Astrocyte (in vitro differentiated cells and primary cell): ENCODE measurements at regions not wholly inside any gene's neighbourhood (a gene's known extent, or its start where the extent isn't known, plus 50 kb on each side); places are given as distances from the start of the nearest gene placed in this dataset.
A peak's percentile ranks its signal among the peaks of the same experiment; 100 is the strongest.

Source experiments
- DNase-seq: peaks from one replicate; pipeline ENCODE4 v3.0.0-alpha.2; 2010; ENCODE audit warnings: low read depth
- FAIRE-seq: peaks from 2 replicates; lab custom pipeline; 2011; peaks lifted over from hg19 to GRCh38; lab: Jason Lieb, UNC
- H2AFZ ChIP-seq: 2 replicates; pipeline ENCODE4 v1.6.0; 2012; ENCODE audit warnings: low read depth, low read length, inconsistent platforms
- H3K27ac ChIP-seq: 2 replicates; pipeline ENCODE4 v1.5.1; 2011; ENCODE audit warnings: low read depth, low read length, inconsistent platforms
- H3K27me3 ChIP-seq: 2 replicates; pipeline ENCODE4 v1.6.0; 2011; ENCODE audit warnings: low read length, inconsistent platforms; ENCODE audit not compliant: insufficient read depth
- H3K36me3 ChIP-seq: 2 replicates; pipeline ENCODE4 v1.5.1; 2011; ENCODE audit warnings: low read length, inconsistent platforms; ENCODE audit not compliant: insufficient read depth
- H3K4me1 ChIP-seq: 2 replicates; pipeline ENCODE4 v1.5.1; 2011; ENCODE audit warnings: low read length, inconsistent platforms; ENCODE audit not compliant: insufficient read depth
- H3K4me2 ChIP-seq: 2 replicates; pipeline ENCODE4 v1.6.0; 2012; ENCODE audit warnings: low read length, inconsistent platforms
- H3K4me3 ChIP-seq: 2 replicates; pipeline ENCODE4 v1.5.1; 2011; ENCODE audit warnings: low read depth, mild to moderate bottlenecking, low read length, inconsistent platforms; ENCODE audit not compliant: insufficient read depth
- H3K79me2 ChIP-seq: 2 replicates; pipeline ENCODE4 v1.6.0; 2012; ENCODE audit warnings: mild to moderate bottlenecking, low read length, inconsistent platforms; ENCODE audit not compliant: insufficient read depth
- H3K9ac ChIP-seq: 2 replicates; pipeline ENCODE4 v1.6.0; 2012; ENCODE audit warnings: mild to moderate bottlenecking, low read length, inconsistent platforms
- H3K9me3 ChIP-seq: 2 replicates; pipeline ENCODE4 v1.5.1; 2012; ENCODE audit warnings: low read depth, mild to moderate bottlenecking, low read length, inconsistent platforms; ENCODE audit not compliant: insufficient read depth
- H4K20me1 ChIP-seq: 2 replicates; pipeline ENCODE4 v1.6.0; 2012; ENCODE audit warnings: low read length, inconsistent platforms; ENCODE audit not compliant: insufficient read depth
- H3K27ac Mint-ChIP-seq: one replicate; pipeline ENCODE4 v1.8.0; 2021; ENCODE audit warnings: mild to moderate bottlenecking, mixed read lengths; ENCODE audit not compliant: unreplicated experiment
- H3K27me3 Mint-ChIP-seq: one replicate; pipeline ENCODE4 v1.8.0; 2021; ENCODE audit warnings: low read depth, mixed read lengths; ENCODE audit not compliant: unreplicated experiment
- H3K36me3 Mint-ChIP-seq: one replicate; pipeline ENCODE4 v1.8.0; 2021; ENCODE audit warnings: low read depth, mixed read lengths; ENCODE audit not compliant: unreplicated experiment
- H3K4me1 Mint-ChIP-seq: one replicate; pipeline ENCODE4 v1.8.0; 2021; ENCODE audit warnings: low read depth, mixed read lengths; ENCODE audit not compliant: unreplicated experiment
- H3K4me3 Mint-ChIP-seq: one replicate; pipeline ENCODE4 v1.8.0; 2021; ENCODE audit warnings: mild to moderate bottlenecking, moderate library complexity, mixed read lengths; ENCODE audit not compliant: unreplicated experiment
- H3K9me3 Mint-ChIP-seq: one replicate; pipeline ENCODE4 v1.8.0; 2021; ENCODE audit warnings: mild to moderate bottlenecking, mixed read lengths; ENCODE audit not compliant: unreplicated experiment
- EZH2 ChIP-seq: IDR thresholded peaks from 2 replicates; pipeline ENCODE4 v1.6.1; 2012; ENCODE audit warnings: mild to moderate bottlenecking, low read length, inconsistent platforms; ENCODE audit not compliant: insufficient read depth
- TF ChIP-seq, protein P1 (sequence below): IDR thresholded peaks from 2 replicates; pipeline ENCODE4 v1.5.1; 2011; ENCODE audit warnings: low read depth, mild to moderate bottlenecking, inconsistent platforms, low read length, moderate library complexity; ENCODE audit not compliant: insufficient read depth

- FAIRE-seq: peak; percentile 64
- H3K4me1 Mint-ChIP-seq: no peaks in the 10 kb centered on the region
Measured at GRCh38 chr5:125256296-125256695, 509.9 kb upstream of the ZNF608 start.

GRCh38 chr5:125257057-125257972, 510.9 kb upstream of the ZNF608 start:
- Histone ChIP-seq H3K36me3 (no peaks in the 10 kb centered on the region), H3K79me2 (no peaks in the 10 kb centered on the region), H3K4me3 (no peak overlapping the region), H3K27ac (no peak overlapping the region), H3K9ac (no peak overlapping the region), H3K27me3 (no peaks in the 10 kb centered on the region), H3K4me2 (no peak overlapping the region), H3K4me1 (no peaks in the 10 kb centered on the region), H3K9me3 (peaks cover 5% of the 10 kb centered on the region), H2AFZ (no peak overlapping the region), H4K20me1 (no peaks in the 10 kb centered on the region)
- peak; percentile 18 for DNase-seq
- Mint-ChIP-seq H3K36me3 (peaks cover 3% of the 10 kb centered on the region), H3K27ac (peak overlapping the region; percentile 55), H3K9me3 (peaks cover 12% of the 10 kb centered on the region), H3K4me1 (peaks cover 2% of the 10 kb centered on the region), H3K4me3 (no peak overlapping the region), H3K27me3 (no peaks in the 10 kb centered on the region)
- no peak for FAIRE-seq
- TF ChIP-seq EZH2: no peak
- TF ChIP-seq, protein P1, sequence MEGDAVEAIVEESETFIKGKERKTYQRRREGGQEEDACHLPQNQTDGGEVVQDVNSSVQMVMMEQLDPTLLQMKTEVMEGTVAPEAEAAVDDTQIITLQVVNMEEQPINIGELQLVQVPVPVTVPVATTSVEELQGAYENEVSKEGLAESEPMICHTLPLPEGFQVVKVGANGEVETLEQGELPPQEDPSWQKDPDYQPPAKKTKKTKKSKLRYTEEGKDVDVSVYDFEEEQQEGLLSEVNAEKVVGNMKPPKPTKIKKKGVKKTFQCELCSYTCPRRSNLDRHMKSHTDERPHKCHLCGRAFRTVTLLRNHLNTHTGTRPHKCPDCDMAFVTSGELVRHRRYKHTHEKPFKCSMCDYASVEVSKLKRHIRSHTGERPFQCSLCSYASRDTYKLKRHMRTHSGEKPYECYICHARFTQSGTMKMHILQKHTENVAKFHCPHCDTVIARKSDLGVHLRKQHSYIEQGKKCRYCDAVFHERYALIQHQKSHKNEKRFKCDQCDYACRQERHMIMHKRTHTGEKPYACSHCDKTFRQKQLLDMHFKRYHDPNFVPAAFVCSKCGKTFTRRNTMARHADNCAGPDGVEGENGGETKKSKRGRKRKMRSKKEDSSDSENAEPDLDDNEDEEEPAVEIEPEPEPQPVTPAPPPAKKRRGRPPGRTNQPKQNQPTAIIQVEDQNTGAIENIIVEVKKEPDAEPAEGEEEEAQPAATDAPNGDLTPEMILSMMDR: no peak

More at GRCh38 chr5:125256296-125256695, 509.9 kb upstream of the ZNF608 start:
- Mint-ChIP-seq H3K27me3 (no peaks in the 10 kb centered on the region), H3K9me3 (peaks cover 12% of the 10 kb centered on the region), H3K4me3 (no peak overlapping the region), H3K36me3 (peaks cover 3% of the 10 kb centered on the region), H3K27ac (no peak overlapping the region)
- H4K20me1 ChIP-seq: no peaks in the 10 kb centered on the region
- H3K4me3 ChIP-seq: no peak overlapping the region
- no peak overlapping the region for H2AFZ ChIP-seq
- no peak for DNase-seq
- no peaks in the 10 kb centered on the region for H3K27me3 ChIP-seq
- no peak overlapping the region for H3K9ac ChIP-seq
- H3K4me2 ChIP-seq: no peak overlapping the region
- H3K36me3 ChIP-seq: no peaks in the 10 kb centered on the region
- TF ChIP-seq, protein P1: no peak
- no peak for TF ChIP-seq EZH2
- peaks cover 5% of the 10 kb centered on the region for H3K9me3 ChIP-seq
- H3K4me1 ChIP-seq: no peaks in the 10 kb centered on the region
- no peaks in the 10 kb centered on the region for H3K79me2 ChIP-seq
- no peak overlapping the region for H3K27ac ChIP-seq

DNA sequence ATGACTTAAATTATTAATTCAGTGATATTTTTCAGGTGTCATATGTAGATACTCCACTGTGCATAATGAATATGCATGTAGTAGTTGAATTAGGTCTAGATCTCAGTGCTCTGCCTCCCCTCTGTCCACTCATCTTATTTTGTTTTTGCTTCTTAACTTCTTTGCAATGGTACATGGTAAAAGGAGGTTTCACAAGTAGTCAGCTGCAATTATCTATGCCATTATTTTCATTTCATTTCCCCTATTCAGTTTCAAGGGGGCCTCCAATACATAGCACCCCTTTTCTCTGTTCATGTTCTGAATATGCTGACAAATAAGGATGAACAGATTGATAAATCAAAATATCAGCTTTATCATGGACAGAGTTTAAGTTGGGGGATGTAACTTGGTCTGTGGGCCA, 511.6 kb upstream of the ZNF608 start:
- TF ChIP-seq, protein P1: no peak
- TF ChIP-seq EZH2: no peak
- no peak for FAIRE-seq
- H3K4me2 ChIP-seq: no peak overlapping the region

More for the DNA sequence above, 511.6 kb upstream of the ZNF608 start:
- Histone ChIP-seq H3K4me1 (no peaks in the 10 kb centered on the region), H2AFZ (no peak overlapping the region), H3K9me3 (peaks cover 5% of the 10 kb centered on the region), H3K4me3 (no peak overlapping the region), H3K9ac (no peak overlapping the region), H3K79me2 (no peaks in the 10 kb centered on the region), H3K36me3 (no peaks in the 10 kb centered on the region), H3K27ac (no peak overlapping the region), H4K20me1 (no peaks in the 10 kb centered on the region), H3K27me3 (no peaks in the 10 kb centered on the region)
- H3K27me3 Mint-ChIP-seq: no peaks in the 10 kb centered on the region
- peaks cover 2% of the 10 kb centered on the region for H3K4me1 Mint-ChIP-seq
- H3K9me3 Mint-ChIP-seq: peaks cover 12% of the 10 kb centered on the region
- H3K4me3 Mint-ChIP-seq: no peak overlapping the region
- DNase-seq: no peak
- H3K36me3 Mint-ChIP-seq: peaks cover 3% of the 10 kb centered on the region
- no peak overlapping the region for H3K27ac Mint-ChIP-seq
